ENCODE measurements at regions not wholly inside any gene's neighbourhood (a gene's known extent, or its start where the extent isn't known, plus 50 kb on each side); places are given as distances from the start of the nearest gene placed in this dataset.

- H3K79me2 ChIP-seq (ENCODE audit: low read depth), result no peaks in the 10 kb centered on the region
Observed at GRCh38 chr5:157989296-157989695, 130.4 kb upstream of the CLINT1 start.

GRCh38 chr5:157987259-157987658 lies 128.3 kb upstream of the CLINT1 start:
- POLR2A ChIA-PET (ENCODE audit: unreplicated experiment), result no interaction called here
- TF ChIP-seq EZH2 (IDR thresholded peaks at IDR 0.05; ENCODE audit: low read depth), result no peak
- no peak for TF ChIP-seq CTCF (conservative IDR thresholded peaks at IDR 0.05)
- no TSS peak for BruUV-seq (replicated peaks)
- no peaks in the 10 kb centered on the region for H3F3A ChIP-seq (ENCODE audit: insufficient read depth, low read depth)
- no peaks in the 10 kb centered on the region; the same call in 1 of the 2 replicates for H3K27me3 ChIP-seq (ENCODE audit: insufficient read depth, low read depth)
- CTCF ChIA-PET, result no interaction called here
- H3K27ac ChIP-seq, result no peak overlapping the region
- H3K9me3 ChIP-seq (ENCODE audit: insufficient read depth, low read depth), result no peaks in the 10 kb centered on the region
- H3K4me1 ChIP-seq (replicated peaks; ENCODE audit: insufficient read depth), result no peaks in the 10 kb centered on the region
- no peaks in the 10 kb centered on the region for H4K20me1 ChIP-seq (ENCODE audit: insufficient read depth)
- DNase-seq, result no peak
- no peak overlapping the region for H3K4me2 ChIP-seq
- H2AFZ ChIP-seq, result no peak overlapping the region
- intact Hi-C loops (cut with micrococcal nuclease; ENCODE audit: unreplicated experiment), result no loop called here
- H3K79me2 ChIP-seq (ENCODE audit: low read depth), result no peaks in the 10 kb centered on the region
- no peaks in the 10 kb centered on the region for H3K9me2 ChIP-seq (ENCODE audit: insufficient read depth)
- no peak overlapping the region for H3K4me3 ChIP-seq
- no peaks in the 10 kb centered on the region for H3K36me3 ChIP-seq (ENCODE audit: low read depth)

More at GRCh38 chr5:157989296-157989695, 130.4 kb upstream of the CLINT1 start:
- TF ChIP-seq EZH2 (IDR thresholded peaks at IDR 0.05; ENCODE audit: low read depth), result no peak
- no peak for TF ChIP-seq CTCF (conservative IDR thresholded peaks at IDR 0.05)
- H3K27me3 ChIP-seq (ENCODE audit: insufficient read depth, low read depth), result no peaks in the 10 kb centered on the region
- H3K27ac ChIP-seq, result no peak overlapping the region
- H3K36me3 ChIP-seq (ENCODE audit: low read depth), result no peaks in the 10 kb centered on the region
- no peak overlapping the region for H2AFZ ChIP-seq
- H3K9me3 ChIP-seq (ENCODE audit: insufficient read depth, low read depth), result no peaks in the 10 kb centered on the region
- H3F3A ChIP-seq (ENCODE audit: insufficient read depth, low read depth), result no peaks in the 10 kb centered on the region
- H4K20me1 ChIP-seq (ENCODE audit: insufficient read depth), result no peaks in the 10 kb centered on the region
- DNase-seq, result no peak
- CTCF ChIA-PET, result no interaction called here
- H3K4me3 ChIP-seq, result no peak overlapping the region
- intact Hi-C loops (cut with micrococcal nuclease; ENCODE audit: unreplicated experiment), result no loop called here
- BruUV-seq (replicated peaks), result no TSS peak
- no peak overlapping the region for H3K4me2 ChIP-seq
- H3K9me2 ChIP-seq (ENCODE audit: insufficient read depth), result no peaks in the 10 kb centered on the region
- H3K4me1 ChIP-seq (replicated peaks; ENCODE audit: insufficient read depth), result no peaks in the 10 kb centered on the region
- POLR2A ChIA-PET (ENCODE audit: unreplicated experiment), result no interaction called here

GRCh38 chr5:157986431-157986990 lies 127.6 kb upstream of the CLINT1 start:
- Histone ChIP-seq H3K79me2 (ENCODE audit: low read depth) (no peaks in the 10 kb centered on the region), H3K36me3 (ENCODE audit: low read depth) (no peaks in the 10 kb centered on the region), H3K4me2 (no peak overlapping the region), H3K4me1 (replicated peaks; ENCODE audit: insufficient read depth) (no peaks in the 10 kb centered on the region), H3K9me3 (ENCODE audit: insufficient read depth, low read depth) (no peaks in the 10 kb centered on the region), H4K20me1 (ENCODE audit: insufficient read depth) (no peaks in the 10 kb centered on the region), H2AFZ (no peak overlapping the region), H3K4me3 (no peak overlapping the region), H3K27ac (no peak overlapping the region), H3F3A (ENCODE audit: insufficient read depth, low read depth) (no peaks in the 10 kb centered on the region), H3K9me2 (ENCODE audit: insufficient read depth) (no peaks in the 10 kb centered on the region), H3K27me3 (ENCODE audit: insufficient read depth, low read depth) (no peaks in the 10 kb centered on the region; the same call in 1 of the 2 replicates)
- CTCF ChIA-PET, result no interaction called here
- BruUV-seq (replicated peaks), result no TSS peak
- intact Hi-C loops (cut with micrococcal nuclease; ENCODE audit: unreplicated experiment), result no loop called here
- POLR2A ChIA-PET (ENCODE audit: unreplicated experiment), result no interaction called here
- no peak for TF ChIP-seq EZH2 (IDR thresholded peaks at IDR 0.05; ENCODE audit: low read depth)
- no peak for TF ChIP-seq CTCF (conservative IDR thresholded peaks at IDR 0.05)
- no peak for DNase-seq
